Cardiac muscle cell (in vitro differentiated cells and primary cell): ENCODE measurements at regions not wholly inside any gene's neighbourhood (a gene's known extent, or its start where the extent isn't known, plus 50 kb on each side); places are given as distances from the start of the nearest gene placed in this dataset.

Source experiments
- DNase-seq, 2 donors: peaks; one replicate each; pipeline versions ENCODE4 v3.0.0 to v3.0.0-alpha.2; 2010 to 2017; ENCODE audit warnings: low read depth in 1 of 2, low spot score in 1 of 2
- H3K27ac ChIP-seq: fragments of 200-600 bp; sonication (generic); 2 replicates; pipeline ENCODE4 v1.5.1; 2016
- H3K27me3 ChIP-seq: fragments of 200-600 bp; sonication (generic); 2 replicates; pipeline ENCODE4 v1.6.0; 2016; ENCODE audit warnings: control low read depth
- H3K36me3 ChIP-seq: fragments of 200-600 bp; sonication (generic); 2 replicates; pipeline ENCODE4 v1.5.1; 2016; ENCODE audit warnings: control low read depth
- H3K4me1 ChIP-seq: fragments of 200-600 bp; sonication (generic); 2 replicates; pipeline ENCODE4 v1.8.1; 2017; ENCODE audit warnings: low read depth, mild to moderate bottlenecking, mixed run types
- H3K4me3 ChIP-seq: fragments of 200-600 bp; sonication (generic); 2 replicates; pipeline ENCODE4 v1.5.1; 2016; ENCODE audit warnings: mild to moderate bottlenecking
- H3K9me3 ChIP-seq: fragments of 200-600 bp; sonication (generic); 2 replicates; pipeline ENCODE4 v1.5.1; 2017; ENCODE audit warnings: low read depth, mild to moderate bottlenecking, control low read depth
- CTCF ChIP-seq: IDR thresholded peaks from 2 replicates; pipeline ENCODE4 v1.5.1; 2012; ENCODE audit warnings: low read depth, mild to moderate bottlenecking, low read length

- no peak for TF ChIP-seq CTCF
- DNase-seq = no peak
- H3K4me1 ChIP-seq = no peaks in the 10 kb centered on the region
- H3K27me3 ChIP-seq = no peaks in the 10 kb centered on the region
- H3K36me3 ChIP-seq = no peaks in the 10 kb centered on the region
- no peak overlapping the region for H3K27ac ChIP-seq
- H3K4me3 ChIP-seq = no peak overlapping the region
- H3K9me3 ChIP-seq = no peaks in the 10 kb centered on the region
Measured at GRCh38 chr18:61157451-61157850, 175.8 kb upstream of the CDH20 start.

- H3K27me3 ChIP-seq = no peaks in the 10 kb centered on the region
- H3K4me3 ChIP-seq = no peak overlapping the region
- no peak for TF ChIP-seq CTCF
- no peaks in the 10 kb centered on the region for H3K9me3 ChIP-seq
- no peak overlapping the region for H3K27ac ChIP-seq
- H3K4me1 ChIP-seq = no peaks in the 10 kb centered on the region
- no peaks in the 10 kb centered on the region for H3K36me3 ChIP-seq
- DNase-seq = no peak
Measured at GRCh38 chr18:61159246-61159645, 174.0 kb upstream of the CDH20 start.

GRCh38 chr18:61164321-61164720 is 168.9 kb upstream of the CDH20 start:
- TF ChIP-seq CTCF = no peak
- Histone ChIP-seq H3K27me3 (no peaks in the 10 kb centered on the region), H3K4me1 (no peaks in the 10 kb centered on the region), H3K36me3 (no peaks in the 10 kb centered on the region), H3K27ac (no peak overlapping the region), H3K9me3 (no peaks in the 10 kb centered on the region), H3K4me3 (no peak overlapping the region)
- no peak for DNase-seq

GRCh38 chr18:61167902-61168301 is 165.3 kb upstream of the CDH20 start:
- Histone ChIP-seq H3K9me3 (no peaks in the 10 kb centered on the region), H3K27me3 (no peaks in the 10 kb centered on the region), H3K4me1 (no peaks in the 10 kb centered on the region), H3K36me3 (no peaks in the 10 kb centered on the region), H3K27ac (no peak overlapping the region), H3K4me3 (no peak overlapping the region)
- no peak for DNase-seq
- no peak for TF ChIP-seq CTCF

- H3K4me3 ChIP-seq = no peak overlapping the region
- H3K36me3 ChIP-seq = no peaks in the 10 kb centered on the region
- H3K27ac ChIP-seq = no peak overlapping the region
- no peaks in the 10 kb centered on the region for H3K4me1 ChIP-seq
- H3K9me3 ChIP-seq = no peaks in the 10 kb centered on the region
- TF ChIP-seq CTCF = no peak
- no peak for DNase-seq
- no peaks in the 10 kb centered on the region for H3K27me3 ChIP-seq
Measured at GRCh38 chr18:61169386-61169785, 163.8 kb upstream of the CDH20 start.

GRCh38 chr18:61172624-61173023 is 160.6 kb upstream of the CDH20 start:
- no peak for TF ChIP-seq CTCF
- DNase-seq = no peak
- Histone ChIP-seq H3K27ac (no peak overlapping the region), H3K9me3 (no peaks in the 10 kb centered on the region), H3K36me3 (no peaks in the 10 kb centered on the region), H3K4me1 (no peaks in the 10 kb centered on the region), H3K4me3 (no peak overlapping the region), H3K27me3 (no peaks in the 10 kb centered on the region)
